ENCODE measurements at regions not wholly inside any gene's neighbourhood (a gene's known extent, or its start where the extent isn't known, plus 50 kb on each side); places are given as distances from the start of the nearest gene placed in this dataset.

DNA sequence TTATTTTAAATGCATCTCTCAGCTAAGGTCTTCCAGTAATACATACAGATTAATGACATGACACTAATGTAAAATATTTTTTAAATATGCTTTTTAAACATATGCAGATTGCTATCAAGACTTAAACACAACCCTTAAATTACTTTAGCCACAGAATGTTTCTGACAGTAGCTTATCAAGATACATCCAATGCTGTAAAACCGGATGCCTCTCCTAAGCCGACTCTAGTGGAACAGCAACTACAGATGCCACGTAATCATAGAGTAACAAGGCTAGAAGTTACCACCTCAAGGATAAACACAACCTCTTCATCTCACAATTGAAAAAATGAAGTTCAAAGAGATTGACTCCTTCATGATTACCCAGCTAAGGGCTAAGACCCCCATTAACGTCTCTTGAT, 68.4 kb downstream of the ZZZ3 start:
- Histone ChIP-seq H3K27me3 (ENCODE audit: control insufficient read depth, insufficient read depth, low read length) (no peaks in the 10 kb centered on the region), H3K27ac (ENCODE audit: insufficient read depth, low read length, poor library complexity, severe bottlenecking) (no peak overlapping the region), H3K4me1 (ENCODE audit: control insufficient read depth, insufficient read depth, low read length, poor library complexity, severe bottlenecking) (no peaks in the 10 kb centered on the region), H3K36me3 (ENCODE audit: control insufficient read depth, insufficient read depth, low read length) (peaks cover 19% of the 10 kb centered on the region), H3K9me3 (ENCODE audit: control insufficient read depth in 2 of 2, low read length in 2 of 2) (peaks cover 8 to 12% of the 10 kb centered on the region in 2 experiments), H3K4me3 (ENCODE audit: low read depth, low read length) (no peak overlapping the region)
- ATAC-seq (ENCODE audit: low read depth in 2 of 2), result no peak
- no peak overlapping the region for H3K27ac Mint-ChIP-seq
- peaks cover 52% of the 10 kb centered on the region for H3K36me3 Mint-ChIP-seq
- H3K4me1 Mint-ChIP-seq, result peaks cover 10 to 35% (median 21%) of the 10 kb centered on the region in 4 donors
- no peaks in the 10 kb centered on the region for H3K27me3 Mint-ChIP-seq
- no peak for DNase-seq
- H3K4me3 Mint-ChIP-seq, result no peak overlapping the region
- H3K9me3 Mint-ChIP-seq, result peaks cover 0 to 24% (median 13%) of the 10 kb centered on the region in 7 donors
